Naive thymus-derived CD4-positive, alpha-beta T cell (primary cell): ENCODE measurements at regions not wholly inside any gene's neighbourhood (a gene's known extent, or its start where the extent isn't known, plus 50 kb on each side); places are given as distances from the start of the nearest gene placed in this dataset.
A peak's percentile ranks its signal among the peaks of the same experiment; 100 is the strongest.

Source experiments
- ATAC-seq: fragments of 150-1000 bp; cut with Tn5 transposase; 2 replicates; pipeline ENCODE4 v1.10.0; 2021; ENCODE audit warnings: mild to moderate bottlenecking, moderate library complexity
- CTCF ChIA-PET: fragments of 350-600 bp; sonication (Branson Sonifier 250); formaldehyde crosslinking; loops from one replicate; lab custom pipeline; 2021; ENCODE audit warnings: antibody characterized with exemption; lab: Charles Lee
- POLR2A ChIA-PET: fragments of 350-600 bp; sonication (Branson Sonifier 250); formaldehyde crosslinking; loops from one replicate; lab custom pipeline; 2021; ENCODE audit warnings: antibody characterized with exemption, inconsistent platforms; lab: Charles Lee
- DNase-seq, 9 donors: peaks; one replicate each; pipeline versions ENCODE4 v3.0.0 to v3.0.0-alpha.2; 2020 to 2022; ENCODE audit warnings: mixed read lengths in 1 of 9
- H3K27ac ChIP-seq: one replicate; pipeline ENCODE4 v1.7.0; 2013; ENCODE audit warnings: mild to moderate bottlenecking, low read depth, low read length, moderate library complexity
- H3K27me3 ChIP-seq, 2 donors: one replicate each; pipeline ENCODE4 v1.7.0; 2013; ENCODE audit warnings: low read length in 2 of 2, mild to moderate bottlenecking in 2 of 2, moderate library complexity in 2 of 2; ENCODE audit not compliant: control insufficient read depth in 2 of 2, insufficient read depth in 2 of 2
- H3K36me3 ChIP-seq, 3 experiments: 1 replicate in 2 of 3; 2 replicates in 1 of 3; pipeline ENCODE4 v1.7.0; 2013; ENCODE audit warnings: low read length in 3 of 3, mild to moderate bottlenecking in 3 of 3, moderate library complexity in 1 of 3; ENCODE audit not compliant: insufficient read depth in 3 of 3, control insufficient read depth in 2 of 3
- H3K4me1 ChIP-seq, 2 donors: one replicate each; pipeline ENCODE4 v1.7.0; 2013; ENCODE audit warnings: low read length in 2 of 2, mild to moderate bottlenecking in 2 of 2, moderate library complexity in 1 of 2; ENCODE audit not compliant: control insufficient read depth in 2 of 2, insufficient read depth in 2 of 2
- H3K4me3 ChIP-seq: 2 replicates; pipeline ENCODE4 v1.7.0; 2013; ENCODE audit warnings: mild to moderate bottlenecking, low read length
- H3K9me3 ChIP-seq, 3 experiments: 1 replicate in 2 of 3; 2 replicates in 1 of 3; pipeline ENCODE4 v1.7.0; 2013; ENCODE audit warnings: low read length in 3 of 3; ENCODE audit not compliant: control insufficient read depth in 2 of 3
- H3K27ac Mint-ChIP-seq, 9 donors: one replicate each; pipeline ENCODE4 v1.8.0; 2020 to 2022; ENCODE audit warnings: mixed read lengths in 9 of 9, mild to moderate bottlenecking in 8 of 9, moderate library complexity in 5 of 9, inconsistent platforms in 2 of 9
- H3K27me3 Mint-ChIP-seq, 5 donors: one replicate each; pipeline ENCODE4 v1.8.0; 2021 to 2022; ENCODE audit warnings: mixed read lengths in 5 of 5, mild to moderate bottlenecking in 1 of 5
- H3K36me3 Mint-ChIP-seq, 5 donors: one replicate each; pipeline ENCODE4 v1.8.0; 2020 to 2022; ENCODE audit warnings: mixed read lengths in 5 of 5, mild to moderate bottlenecking in 3 of 5, inconsistent platforms in 1 of 5
- H3K4me1 Mint-ChIP-seq, 7 donors: one replicate each; pipeline ENCODE4 v1.8.0; 2020 to 2022; ENCODE audit warnings: mixed read lengths in 7 of 7, mild to moderate bottlenecking in 3 of 7, inconsistent platforms in 1 of 7
- H3K4me3 Mint-ChIP-seq, 10 donors: one replicate each; pipeline ENCODE4 v1.8.0; 2020 to 2022; ENCODE audit warnings: mild to moderate bottlenecking in 10 of 10, mixed read lengths in 10 of 10, moderate library complexity in 6 of 10, inconsistent platforms in 2 of 10
- H3K9me3 Mint-ChIP-seq, 11 donors: one replicate each; pipeline ENCODE4 v1.8.0; 2020 to 2022; ENCODE audit warnings: mixed read lengths in 11 of 11, mild to moderate bottlenecking in 4 of 11, inconsistent platforms in 1 of 11, moderate library complexity in 1 of 11
- intact Hi-C, 2 donors: fragments of 100-400 bp; cut with micrococcal nuclease; formaldehyde crosslinking; loops; one replicate each; pipeline ENCODE4 v1.15.1; 2023

DNA sequence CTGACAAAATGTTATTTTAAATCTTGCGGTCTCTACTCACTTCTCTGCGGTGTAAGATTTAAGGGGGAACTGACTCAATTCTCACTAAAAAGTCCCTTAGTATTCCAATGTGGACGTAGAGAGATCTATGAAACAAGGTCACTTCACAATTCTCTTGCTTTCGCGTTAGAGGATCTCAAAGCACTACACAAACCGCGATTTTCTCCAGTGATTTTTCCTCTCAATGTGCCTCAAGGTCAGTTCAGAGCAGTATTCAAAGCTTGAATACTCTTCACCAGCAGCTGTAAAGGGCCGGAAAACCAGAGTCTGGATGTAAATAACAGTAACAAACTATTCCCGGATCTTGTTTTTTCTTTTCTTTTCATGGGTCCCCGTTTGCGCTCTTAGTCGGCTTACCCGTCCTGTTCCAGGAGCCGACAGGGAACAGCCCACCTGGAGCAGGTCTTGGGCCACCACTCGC is 128.2 kb downstream of the TMEM161B start:
- Histone ChIP-seq H3K4me3 (peak overlapping the region; percentile 43), H3K27me3 (peaks cover 11 to 28% of the 10 kb centered on the region in 2 donors), H3K9me3 (peaks cover 0 to 10% (median 0%) of the 10 kb centered on the region in 3 experiments), H3K36me3 (no peaks in the 10 kb centered on the region), H3K27ac (no peak overlapping the region), H3K4me1 (peaks cover 19 to 22% of the 10 kb centered on the region in 2 donors)
- Mint-ChIP-seq H3K9me3 (peaks cover 0 to 19% (median 14%) of the 10 kb centered on the region in 11 donors), H3K36me3 (peaks cover 0 to 7% (median 4%) of the 10 kb centered on the region in 5 donors), H3K27ac (no peak overlapping the region), H3K4me1 (peaks cover 3 to 17% (median 5%) of the 10 kb centered on the region in 7 donors), H3K4me3 (peak overlapping the region in 1 of 10 donors; percentile 2), H3K27me3 (peaks cover 19 to 40% (median 31%) of the 10 kb centered on the region in 5 donors)
- ATAC-seq (no peak), DNase-seq (no peak)
- intact Hi-C loops = loop anchor here (2.0 to 5.0 kb wide), 6 partner anchors 47 to 540 kb away; partner anchors contain the start of gene TMEM161B (in 1 of the 2)
- ChIA-PET CTCF (no interaction called here), POLR2A (no interaction called here)

- peaks cover 0 to 20% (median 8%) of the 10 kb centered on the region in 11 donors for H3K9me3 Mint-ChIP-seq
- no peaks in the 10 kb centered on the region for H3K27me3 ChIP-seq
- peaks cover 0 to 13% (median 0%) of the 10 kb centered on the region in 5 donors for H3K36me3 Mint-ChIP-seq
- no peak overlapping the region for H3K4me3 Mint-ChIP-seq
- H3K27me3 Mint-ChIP-seq = peaks cover 18 to 38% (median 36%) of the 10 kb centered on the region in 5 donors
- H3K4me1 ChIP-seq = no peaks in the 10 kb centered on the region
- peaks cover 0 to 2% (median 0%) of the 10 kb centered on the region in 7 donors for H3K4me1 Mint-ChIP-seq
- H3K9me3 ChIP-seq = no peaks in the 10 kb centered on the region
- no peak overlapping the region for H3K27ac Mint-ChIP-seq
- ATAC-seq (no peak), DNase-seq (no peak)
- no peak overlapping the region for H3K4me3 ChIP-seq
- ChIA-PET CTCF (no interaction called here), POLR2A (no interaction called here)
- intact Hi-C loops = no loop called here
- no peak overlapping the region for H3K27ac ChIP-seq
- H3K36me3 ChIP-seq = no peaks in the 10 kb centered on the region
Measured at GRCh38 chr5:88130211-88130815, 138.3 kb downstream of the TMEM161B start.

- Histone ChIP-seq H3K27me3 (no peaks in the 10 kb centered on the region), H3K9me3 (no peaks in the 10 kb centered on the region), H3K4me3 (no peak overlapping the region), H3K27ac (no peak overlapping the region), H3K36me3 (no peaks in the 10 kb centered on the region), H3K4me1 (no peaks in the 10 kb centered on the region)
- CTCF ChIA-PET = no interaction called here
- POLR2A ChIA-PET = no interaction called here
- intact Hi-C loops = no loop called here
- H3K4me3 Mint-ChIP-seq = no peak overlapping the region
- peaks cover 2 to 27% (median 12%) of the 10 kb centered on the region in 11 donors for H3K9me3 Mint-ChIP-seq
- peaks cover 9 to 38% (median 31%) of the 10 kb centered on the region in 5 donors for H3K27me3 Mint-ChIP-seq
- DNase-seq = no peak
- H3K36me3 Mint-ChIP-seq = peaks cover 0 to 13% (median 0%) of the 10 kb centered on the region in 5 donors
- ATAC-seq = no peak
- no peak overlapping the region for H3K27ac Mint-ChIP-seq
- peaks cover 0 to 2% (median 0%) of the 10 kb centered on the region in 7 donors for H3K4me1 Mint-ChIP-seq
Measured at GRCh38 chr5:88128813-88129212, 139.8 kb downstream of the TMEM161B start.

DNA sequence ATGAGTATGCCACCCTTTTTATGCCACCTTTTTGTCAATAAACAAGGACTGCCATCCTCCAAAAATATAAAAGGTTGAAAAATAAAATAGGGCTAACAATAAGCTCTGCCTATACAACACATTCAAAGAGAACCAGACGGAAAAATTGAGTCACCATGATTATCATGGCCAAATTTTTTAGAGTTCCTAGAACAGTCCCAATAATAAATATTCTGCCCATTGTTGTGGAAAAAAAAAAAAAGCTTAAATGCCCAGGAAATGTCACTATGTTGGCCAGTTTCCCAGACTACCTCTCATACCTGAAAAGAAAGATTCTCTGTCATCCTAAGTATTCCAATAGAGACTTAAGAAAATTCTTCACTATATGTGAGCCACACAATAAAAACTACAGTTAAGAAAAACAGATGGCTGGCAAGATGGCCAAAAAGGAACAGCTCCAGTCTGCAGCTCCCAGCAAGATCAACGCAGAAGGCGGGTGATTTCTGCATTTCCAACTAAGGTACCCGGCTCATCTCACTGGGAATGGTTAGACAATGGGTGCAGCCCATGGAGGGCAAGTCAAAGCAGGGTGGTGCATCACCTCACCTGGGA is 149.0 kb downstream of the TMEM161B start:
- ChIA-PET POLR2A (no interaction called here), CTCF (no interaction called here)
- H3K4me1 ChIP-seq = no peaks in the 10 kb centered on the region
- Mint-ChIP-seq H3K27ac (no peak overlapping the region), H3K9me3 (peaks cover 2 to 17% (median 7%) of the 10 kb centered on the region in 11 donors), H3K36me3 (peaks cover 0 to 10% (median 0%) of the 10 kb centered on the region in 5 donors), H3K4me1 (no peaks in the 10 kb centered on the region), H3K27me3 (peaks cover 18 to 56% (median 24%) of the 10 kb centered on the region in 5 donors), H3K4me3 (no peak overlapping the region)
- no peak for DNase-seq
- H3K4me3 ChIP-seq = no peak overlapping the region
- H3K36me3 ChIP-seq = no peaks in the 10 kb centered on the region
- no peaks in the 10 kb centered on the region for H3K9me3 ChIP-seq
- no peak overlapping the region for H3K27ac ChIP-seq
- no peak for ATAC-seq
- intact Hi-C loops = no loop called here
- H3K27me3 ChIP-seq = peaks cover 0 to 3% of the 10 kb centered on the region in 2 donors

DNA sequence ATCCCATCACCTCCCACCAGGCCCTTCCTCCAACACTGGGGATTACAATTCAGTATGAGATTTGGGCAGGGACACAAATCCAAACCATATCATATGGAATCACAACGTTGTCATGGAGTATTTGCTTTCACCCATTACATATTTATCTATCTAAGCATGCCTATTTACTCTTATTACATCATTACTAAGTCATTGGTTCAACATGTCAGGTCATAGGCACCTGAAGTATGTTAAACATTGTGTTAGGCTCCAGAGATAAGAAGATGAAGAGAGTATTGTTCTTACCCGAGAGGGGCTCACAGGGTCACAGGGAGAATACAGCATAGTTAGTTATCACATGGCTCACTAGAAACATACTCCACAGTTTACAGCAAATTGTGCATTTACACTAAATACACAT is 150.5 kb downstream of the TMEM161B start:
- no peak overlapping the region for H3K4me3 ChIP-seq
- H3K9me3 Mint-ChIP-seq = peaks cover 0 to 9% (median 3%) of the 10 kb centered on the region in 11 donors
- peaks cover 0 to 5% of the 10 kb centered on the region in 2 donors for H3K27me3 ChIP-seq
- H3K4me1 ChIP-seq = no peaks in the 10 kb centered on the region
- H3K4me3 Mint-ChIP-seq = no peak overlapping the region
- H3K4me1 Mint-ChIP-seq = no peaks in the 10 kb centered on the region
- ChIA-PET POLR2A (no interaction called here), CTCF (no interaction called here)
- H3K27ac ChIP-seq = no peak overlapping the region
- H3K27me3 Mint-ChIP-seq = peaks cover 17 to 42% (median 24%) of the 10 kb centered on the region in 5 donors
- H3K27ac Mint-ChIP-seq = no peak overlapping the region
- H3K36me3 Mint-ChIP-seq = peaks cover 0 to 5% (median 0%) of the 10 kb centered on the region in 5 donors
- no peaks in the 10 kb centered on the region for H3K9me3 ChIP-seq
- intact Hi-C loops = no loop called here
- DNase-seq (no peak), ATAC-seq (no peak)
- no peaks in the 10 kb centered on the region for H3K36me3 ChIP-seq

GRCh38 chr5:88117546-88117945 is 151.1 kb downstream of the TMEM161B start:
- H3K4me1 ChIP-seq = no peaks in the 10 kb centered on the region
- H3K9me3 ChIP-seq = no peaks in the 10 kb centered on the region
- H3K4me3 ChIP-seq = no peak overlapping the region
- Mint-ChIP-seq H3K27ac (no peak overlapping the region), H3K9me3 (peaks cover 0 to 5% (median 0%) of the 10 kb centered on the region in 11 donors), H3K27me3 (peaks cover 13 to 40% (median 24%) of the 10 kb centered on the region in 5 donors), H3K4me1 (no peaks in the 10 kb centered on the region), H3K4me3 (no peak overlapping the region), H3K36me3 (peaks cover 0 to 5% (median 0%) of the 10 kb centered on the region in 5 donors)
- H3K27me3 ChIP-seq = peaks cover 0 to 5% of the 10 kb centered on the region in 2 donors
- CTCF ChIA-PET = no interaction called here
- POLR2A ChIA-PET = no interaction called here
- no peak overlapping the region for H3K27ac ChIP-seq
- DNase-seq (no peak), ATAC-seq (no peak)
- intact Hi-C loops = no loop called here
- no peaks in the 10 kb centered on the region for H3K36me3 ChIP-seq
